GM20000 (cell line): ENCODE measurements at regions not wholly inside any gene's neighbourhood (a gene's known extent, or its start where the extent isn't known, plus 50 kb on each side); places are given as distances from the start of the nearest gene placed in this dataset.

Experiments used
- DNase-seq: peaks from one replicate; pipeline ENCODE4 v3.0.0; 2012; ENCODE audit warnings: low spot score
- CTCF ChIP-seq: IDR thresholded peaks from 2 replicates; pipeline ENCODE4 v1.5.1; 2012; ENCODE audit warnings: mild to moderate bottlenecking, control low read depth; ENCODE audit errors: extremely low read depth, missing control alignments

GRCh38 chr3:29067007-29067406 lies 213.9 kb upstream of the RBMS3 start:
- DNase-seq: no peak
- no peak for TF ChIP-seq CTCF

- TF ChIP-seq CTCF: no peak
Observed at GRCh38 chr3:29070959-29071634, 209.8 kb upstream of the RBMS3 start.

GRCh38 chr3:29072611-29073010 lies 208.3 kb upstream of the RBMS3 start:
- TF ChIP-seq CTCF: no peak
- no peak for DNase-seq

More at GRCh38 chr3:29070959-29071634, 209.8 kb upstream of the RBMS3 start:
- no peak for DNase-seq

- no peak for TF ChIP-seq CTCF
- no peak for DNase-seq
Observed at GRCh38 chr3:29077356-29077755, 203.5 kb upstream of the RBMS3 start.

GRCh38 chr3:29079358-29079757 lies 201.5 kb upstream of the RBMS3 start:
- no peak for TF ChIP-seq CTCF
- no peak for DNase-seq

- no peak for DNase-seq
Observed at GRCh38 chr3:29080967-29081366, 199.9 kb upstream of the RBMS3 start.

GRCh38 chr3:29083081-29083480 lies 197.8 kb upstream of the RBMS3 start:
- TF ChIP-seq CTCF: no peak
- no peak for DNase-seq

More at GRCh38 chr3:29080967-29081366, 199.9 kb upstream of the RBMS3 start:
- TF ChIP-seq CTCF: no peak
